ENCODE measurements at regions not wholly inside any gene's neighbourhood (a gene's known extent, or its start where the extent isn't known, plus 50 kb on each side); places are given as distances from the start of the nearest gene placed in this dataset.

DNA sequence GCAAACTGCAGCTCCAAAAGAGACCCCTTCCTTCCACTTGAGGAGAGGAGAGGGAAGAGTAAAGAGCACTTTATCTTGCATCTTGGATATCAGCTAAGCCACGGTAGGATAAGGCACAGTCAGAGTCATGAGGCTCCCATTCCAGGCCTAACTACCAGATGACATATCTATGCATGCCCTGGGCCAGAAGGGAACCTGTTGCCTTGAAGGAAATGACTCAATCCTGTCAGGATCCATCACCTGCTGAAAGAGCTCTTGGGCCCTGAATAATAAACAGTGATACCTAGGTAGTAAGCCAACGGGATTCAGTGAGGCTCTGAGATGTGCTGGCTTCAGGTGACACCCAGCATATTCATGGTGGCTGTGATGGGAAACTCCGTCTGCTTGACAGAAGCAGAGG is 118.5 kb upstream of the EPHA3 start (continued):
- TF ChIP-seq CBX5 (IDR thresholded peaks at IDR 0.05; ENCODE audit: low read depth, low read length), result no peak

DNA sequence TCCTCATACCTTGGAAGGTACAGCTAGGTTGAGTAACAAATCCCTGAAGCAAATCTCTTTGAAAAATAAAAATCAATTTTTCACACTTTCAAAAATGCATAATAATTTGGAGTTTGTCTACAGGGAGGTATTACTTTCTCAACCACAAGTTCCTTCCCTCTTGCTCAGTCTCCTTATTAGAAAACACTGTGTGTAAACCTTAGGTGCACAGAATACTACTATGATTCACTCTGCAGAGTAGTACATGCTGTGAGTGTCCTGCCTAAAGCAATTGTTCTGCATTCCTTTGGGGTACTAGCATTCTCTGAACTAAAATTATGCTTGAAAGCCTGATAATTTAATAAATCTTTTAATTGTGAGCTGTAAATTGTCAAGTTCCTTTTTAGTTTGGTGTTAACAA is 115.9 kb upstream of the EPHA3 start:
- H3K23me2 ChIP-seq (ENCODE audit: low read depth, low read length), result no peaks in the 10 kb centered on the region
- H3K27ac ChIP-seq (ENCODE audit: low read depth, low read length), result no peak overlapping the region
- DNase-seq (ENCODE audit: low read depth in 1 of 2, low spot score in 2 of 2) (no peak), FAIRE-seq (no peak)
- H2BK5ac ChIP-seq (ENCODE audit: low read depth, low read length), result no peak overlapping the region
- no peaks in the 10 kb centered on the region for H3K9me3 ChIP-seq (ENCODE audit: insufficient read depth in 2 of 2, low read depth in 1 of 2, low read length in 1 of 2)
- no peak overlapping the region for H4K8ac ChIP-seq (ENCODE audit: extremely low read depth, insufficient read depth, low read length)
- H3K79me2 ChIP-seq (ENCODE audit: control insufficient read depth in 1 of 2, insufficient read depth in 2 of 2, low read length in 2 of 2), result no peaks in the 10 kb centered on the region
- H2BK20ac ChIP-seq (ENCODE audit: low read length), result no peak overlapping the region
- H2AFZ ChIP-seq (ENCODE audit: low read length), result no peak overlapping the region
- POLR2A ChIA-PET (ENCODE audit: partially characterized antibody), result no interaction called here
- no peak overlapping the region for H3K4ac ChIP-seq (replicated peaks; ENCODE audit: insufficient read length, low read depth, low read length)
- no peak overlapping the region for H2AK5ac ChIP-seq (ENCODE audit: low read depth, low read length)
- no peak overlapping the region for H3K23ac ChIP-seq (ENCODE audit: insufficient read length)
- H4K91ac ChIP-seq (replicated peaks; ENCODE audit: insufficient read length, low read length), result no peak overlapping the region
- no peaks in the 10 kb centered on the region for H3K79me1 ChIP-seq (ENCODE audit: low read depth, low read length)
- no peak overlapping the region for H3K56ac ChIP-seq (replicated peaks; ENCODE audit: insufficient read length, low read depth, low read length)
- H3K27me3 ChIP-seq (replicated peaks in 1 of 4; ENCODE audit: control insufficient read depth in 3 of 4, extremely low read depth in 1 of 4, insufficient read depth in 3 of 4, low read length in 3 of 4), result no peaks in the 10 kb centered on the region
- H4K5ac ChIP-seq (ENCODE audit: insufficient read length, low read depth, low read length), result no peak overlapping the region
- H4K20me1 ChIP-seq (replicated peaks in 1 of 2; ENCODE audit: control insufficient read depth in 1 of 2, insufficient read depth in 2 of 2, low read length in 2 of 2), result no peaks in the 10 kb centered on the region
- no peak overlapping the region for H2BK12ac ChIP-seq (ENCODE audit: low read depth, low read length)
- peaks cover 0 to 4% (median under 1%) of the 10 kb centered on the region in 4 experiments; a peak in 3 of 7 replicates for H3K4me1 ChIP-seq (replicated peaks in 1 of 4; ENCODE audit: control insufficient read depth in 3 of 4, insufficient read depth in 4 of 4, low read length in 3 of 4)
- CTCF ChIA-PET (ENCODE audit: partially characterized antibody), result no interaction called here
- H3K18ac ChIP-seq (ENCODE audit: extremely low read depth, low read length), result no peak overlapping the region
- H3K36me3 ChIP-seq (ENCODE audit: control insufficient read depth in 2 of 4, insufficient read depth in 4 of 4, low read length in 3 of 4), result no peaks in the 10 kb centered on the region
- H2BK15ac ChIP-seq (ENCODE audit: low read length), result no peak overlapping the region
- no peak overlapping the region for H3K4me2 ChIP-seq (ENCODE audit: insufficient read depth in 1 of 2, low read depth in 2 of 2, low read length in 2 of 2)
- no peak overlapping the region for H3K14ac ChIP-seq (ENCODE audit: insufficient read length)
- H3K9ac ChIP-seq (replicated peaks in 1 of 4; ENCODE audit: extremely low read depth in 1 of 4, low read depth in 3 of 4, low read length in 3 of 4), result no peak overlapping the region
- no peak overlapping the region for H3K4me3 ChIP-seq (ENCODE audit: extremely low read depth in 1 of 4, insufficient read depth in 2 of 4, low read depth in 3 of 4, low read length in 4 of 4)
- H2BK120ac ChIP-seq (replicated peaks; ENCODE audit: low read depth, low read length), result no peak overlapping the region
- TF ChIP-seq RNF2 (IDR thresholded peaks at IDR 0.05; ENCODE audit: borderline replicate concordance, low read depth, low read length, missing control alignments, poor library complexity, severe bottlenecking), result no peak
- TF ChIP-seq JUN (IDR thresholded peaks at IDR 0.05; ENCODE audit: low read depth, low read length), result no peak
- TF ChIP-seq, protein P1, sequence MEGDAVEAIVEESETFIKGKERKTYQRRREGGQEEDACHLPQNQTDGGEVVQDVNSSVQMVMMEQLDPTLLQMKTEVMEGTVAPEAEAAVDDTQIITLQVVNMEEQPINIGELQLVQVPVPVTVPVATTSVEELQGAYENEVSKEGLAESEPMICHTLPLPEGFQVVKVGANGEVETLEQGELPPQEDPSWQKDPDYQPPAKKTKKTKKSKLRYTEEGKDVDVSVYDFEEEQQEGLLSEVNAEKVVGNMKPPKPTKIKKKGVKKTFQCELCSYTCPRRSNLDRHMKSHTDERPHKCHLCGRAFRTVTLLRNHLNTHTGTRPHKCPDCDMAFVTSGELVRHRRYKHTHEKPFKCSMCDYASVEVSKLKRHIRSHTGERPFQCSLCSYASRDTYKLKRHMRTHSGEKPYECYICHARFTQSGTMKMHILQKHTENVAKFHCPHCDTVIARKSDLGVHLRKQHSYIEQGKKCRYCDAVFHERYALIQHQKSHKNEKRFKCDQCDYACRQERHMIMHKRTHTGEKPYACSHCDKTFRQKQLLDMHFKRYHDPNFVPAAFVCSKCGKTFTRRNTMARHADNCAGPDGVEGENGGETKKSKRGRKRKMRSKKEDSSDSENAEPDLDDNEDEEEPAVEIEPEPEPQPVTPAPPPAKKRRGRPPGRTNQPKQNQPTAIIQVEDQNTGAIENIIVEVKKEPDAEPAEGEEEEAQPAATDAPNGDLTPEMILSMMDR (IDR thresholded peaks at IDR 0.05; ENCODE audit: control extremely low read depth in 1 of 3, insufficient read depth in 1 of 3, low read depth in 1 of 3, low read length in 3 of 3), result no peak
- TF ChIP-seq EZH2 (IDR thresholded peaks at IDR 0.05; ENCODE audit: low read depth, low read length, severe bottlenecking), result no peak
- TF ChIP-seq ASH2L (IDR thresholded peaks at IDR 0.05; ENCODE audit: low read length), result no peak
- no peak for TF ChIP-seq KDM4A (IDR thresholded peaks at IDR 0.05; ENCODE audit: low read depth, low read length, severe bottlenecking)
- TF ChIP-seq RFX5 (IDR thresholded peaks at IDR 0.05; ENCODE audit: borderline replicate concordance, low read depth, low read length), result no peak
- TF ChIP-seq CBX8 (IDR thresholded peaks at IDR 0.05; ENCODE audit: borderline replicate concordance, low read depth, low read length), result no peak
- no peak for TF ChIP-seq POLR2AphosphoS5 (IDR thresholded peaks at IDR 0.05; ENCODE audit: low read depth, low read length)
- no peak for TF ChIP-seq HDAC6 (IDR thresholded peaks at IDR 0.05; ENCODE audit: low read depth, low read length)

Data from H1 (cell line).